Activated CD4-positive, alpha-beta T cell treated with anti-CD3 and anti-CD28 coated beads for 48 hours (primary cell): ENCODE measurements at regions not wholly inside any gene's neighbourhood (a gene's known extent, or its start where the extent isn't known, plus 50 kb on each side); places are given as distances from the start of the nearest gene placed in this dataset.

Experiments
- DNase-seq: peaks from one replicate; pipeline ENCODE4 v3.0.0-alpha.2; 2020

- no peak for DNase-seq
These were observed 98.4 kb downstream of the PERP start for GRCh38 chr6:138008791-138009190.

GRCh38 chr6:138011413-138011812 is 95.8 kb downstream of the PERP start:
- DNase-seq = no peak

- DNase-seq = no peak
These were observed 94.5 kb downstream of the PERP start for GRCh38 chr6:138012682-138013081.

GRCh38 chr6:138013959-138014358 is 93.3 kb downstream of the PERP start:
- DNase-seq = no peak

GRCh38 chr6:138017166-138017757 is 90.0 kb downstream of the PERP start:
- DNase-seq = no peak

- no peak for DNase-seq
These were observed 88.9 kb downstream of the PERP start for GRCh38 chr6:138018297-138018696.

GRCh38 chr6:138025528-138025978 is 81.7 kb downstream of the PERP start:
- DNase-seq = no peak

- no peak for DNase-seq
These were observed 80.9 kb downstream of the PERP start for GRCh38 chr6:138026342-138026741.

GRCh38 chr6:138028893-138029292 is 78.3 kb downstream of the PERP start:
- no peak for DNase-seq

GRCh38 chr6:138030872-138031271 is 76.3 kb downstream of the PERP start:
- no peak for DNase-seq

- DNase-seq = no peak
These were observed 75.8 kb downstream of the PERP start for GRCh38 chr6:138031417-138031816.

GRCh38 chr6:138031850-138032249 is 75.4 kb downstream of the PERP start:
- no peak for DNase-seq

GRCh38 chr6:138032571-138032970 is 74.6 kb downstream of the PERP start:
- DNase-seq = no peak

- DNase-seq = no peak
These were observed 73.0 kb downstream of the PERP start for GRCh38 chr6:138034229-138034628.

- no peak for DNase-seq
These were observed 72.1 kb downstream of the PERP start for GRCh38 chr6:138035070-138035469.

- DNase-seq = no peak
These were observed 71.1 kb downstream of the PERP start for GRCh38 chr6:138036111-138036510.

- DNase-seq = no peak
These were observed 70.2 kb downstream of the PERP start for GRCh38 chr6:138037009-138037504.

- no peak for DNase-seq
These were observed 68.9 kb downstream of the PERP start for GRCh38 chr6:138038142-138038870.
